H1 (cell line): ENCODE measurements at regions not wholly inside any gene's neighbourhood (a gene's known extent, or its start where the extent isn't known, plus 50 kb on each side); places are given as distances from the start of the nearest gene placed in this dataset.
"Not testable (repeated sequence)": the region's sequence is repeated elsewhere in the genome, so short reads cannot be mapped to it uniquely, and the experiment has no call there.

Experiments
- CTCF ChIA-PET: fragments of 300-600 bp; sonication (Branson Sonifier 250); formaldehyde crosslinking; loops from one replicate; lab custom pipeline; 2021; ENCODE audit not compliant: partially characterized antibody; lab: Charles Lee
- POLR2A ChIA-PET: fragments of 300-600 bp; sonication (Branson Sonifier 250); formaldehyde crosslinking; loops from one replicate; lab custom pipeline; 2021; ENCODE audit warnings: inconsistent platforms; ENCODE audit not compliant: partially characterized antibody; lab: Charles Lee
- DNase-seq, 2 experiments: peaks; one replicate each; pipeline versions ENCODE4 v3.0.0 to v3.0.0-alpha.2; 2010 to 2022; ENCODE audit warnings: low spot score in 2 of 2, low read depth in 1 of 2, mixed read lengths in 1 of 2
- FAIRE-seq: peaks from 2 replicates; lab custom pipeline; 2011; peaks lifted over from hg19 to GRCh38; lab: Jason Lieb, UNC
- H2AFZ ChIP-seq: 2 replicates; pipeline ENCODE4 v1.8.1; 2012; ENCODE audit warnings: low read length, inconsistent platforms
- H2AK5ac ChIP-seq: 2 replicates; pipeline ENCODE4 v1.6.1; 2013; ENCODE audit warnings: low read depth, low read length
- H2BK120ac ChIP-seq: replicated peaks from 2 replicates; pipeline ENCODE3; 2013; ENCODE audit warnings: low read depth, low read length, inconsistent platforms
- H2BK12ac ChIP-seq: 2 replicates; pipeline ENCODE4 v1.6.1; 2013; ENCODE audit warnings: low read depth, low read length
- H2BK15ac ChIP-seq: 2 replicates; pipeline ENCODE4 v1.6.1; 2013; ENCODE audit warnings: low read length
- H2BK20ac ChIP-seq: 2 replicates; pipeline ENCODE4 v1.6.1; 2013; ENCODE audit warnings: low read length
- H2BK5ac ChIP-seq: 2 replicates; pipeline ENCODE4 v1.6.1; 2013; ENCODE audit warnings: low read depth, low read length
- H3K14ac ChIP-seq: 2 replicates; pipeline ENCODE4 v1.6.1; 2013; ENCODE audit warnings: inconsistent platforms; ENCODE audit not compliant: insufficient read length
- H3K18ac ChIP-seq: 2 replicates; pipeline ENCODE4 v1.6.1; 2013; ENCODE audit warnings: low read length; ENCODE audit errors: extremely low read depth
- H3K23ac ChIP-seq: 2 replicates; pipeline ENCODE4 v1.6.1; 2013; ENCODE audit warnings: inconsistent platforms; ENCODE audit not compliant: insufficient read length
- H3K23me2 ChIP-seq: 2 replicates; pipeline ENCODE4 v1.6.1; 2013; ENCODE audit warnings: low read depth, low read length
- H3K27ac ChIP-seq: 2 replicates; pipeline ENCODE4 v1.6.1; 2011; ENCODE audit warnings: low read depth, low read length, inconsistent platforms
- H3K27me3 ChIP-seq, 4 experiments: replicated peaks in 1 of 4; 1 replicate in 1 of 4; 2 replicates in 3 of 4; pipeline versions ENCODE4 v1.6.1 to v1.8.1; 2011 to 2013; ENCODE audit warnings: low read length in 3 of 4, mild to moderate bottlenecking in 3 of 4, inconsistent platforms in 2 of 4, mixed read lengths in 2 of 4, moderate library complexity in 1 of 4; ENCODE audit not compliant: control insufficient read depth in 3 of 4, insufficient read depth in 3 of 4; ENCODE audit errors: extremely low read depth in 1 of 4
- H3K36me3 ChIP-seq, 4 experiments: 2 replicates each; pipeline versions ENCODE4 v1.6.1 to v1.8.1; 2011 to 2013; ENCODE audit warnings: mild to moderate bottlenecking in 4 of 4, low read length in 3 of 4, moderate library complexity in 2 of 4, control low read depth in 1 of 4, inconsistent platforms in 1 of 4; ENCODE audit not compliant: insufficient read depth in 4 of 4, control insufficient read depth in 2 of 4
- H3K4ac ChIP-seq: replicated peaks from 2 replicates; pipeline ENCODE3; 2013; ENCODE audit warnings: low read length, low read depth, mixed read lengths, inconsistent platforms; ENCODE audit not compliant: insufficient read length
- H3K4me1 ChIP-seq, 4 experiments: replicated peaks in 1 of 4; 1 replicate in 1 of 4; 2 replicates in 3 of 4; pipeline versions ENCODE4 v1.6.1 to v1.8.1; 2011 to 2013; ENCODE audit warnings: low read length in 3 of 4, inconsistent platforms in 2 of 4, mixed read lengths in 1 of 4; ENCODE audit not compliant: insufficient read depth in 4 of 4, control insufficient read depth in 3 of 4
- H3K4me2 ChIP-seq, 2 experiments: 2 replicates each; pipeline versions ENCODE4 v1.6.1 to v1.8.1; 2011 to 2013; ENCODE audit warnings: low read depth in 2 of 2, low read length in 2 of 2, control low read depth in 1 of 2, inconsistent platforms in 1 of 2, mild to moderate bottlenecking in 1 of 2; ENCODE audit not compliant: insufficient read depth in 1 of 2
- H3K4me3 ChIP-seq, 4 experiments: fragments of 200-600, 300-600 bp in 1 of 4; sonication (generic), shearing (Covaris generic), sonication (Bioruptor Twin) in 1 of 4; 2 replicates each; pipeline versions ENCODE4 v1.5.1 to v1.8.1; 2011 to 2016; ENCODE audit warnings: low read length in 4 of 4, low read depth in 3 of 4, control low read depth in 2 of 4, inconsistent platforms in 2 of 4, mild to moderate bottlenecking in 2 of 4, mixed read lengths in 1 of 4, moderate library complexity in 1 of 4; ENCODE audit not compliant: insufficient read depth in 2 of 4; ENCODE audit errors: extremely low read depth in 1 of 4
- H3K56ac ChIP-seq: replicated peaks from 2 replicates; pipeline ENCODE3; 2013; ENCODE audit warnings: low read depth, mild to moderate bottlenecking, mixed read lengths, low read length, inconsistent platforms; ENCODE audit not compliant: insufficient read length
- H3K79me1 ChIP-seq: 2 replicates; pipeline ENCODE4 v1.6.1; 2013; ENCODE audit warnings: low read depth, low read length, control low read depth
- H3K79me2 ChIP-seq, 2 experiments: 2 replicates each; pipeline versions ENCODE4 v1.6.1 to v1.8.1; 2012 to 2013; ENCODE audit warnings: low read length in 2 of 2, mild to moderate bottlenecking in 2 of 2, inconsistent platforms in 1 of 2; ENCODE audit not compliant: insufficient read depth in 2 of 2, control insufficient read depth in 1 of 2
- H3K9ac ChIP-seq, 4 experiments: replicated peaks in 1 of 4; 1 replicate in 1 of 4; 2 replicates in 3 of 4; pipeline versions ENCODE4 v1.6.1 to v1.8.1; 2011 to 2013; ENCODE audit warnings: low read depth in 3 of 4, low read length in 3 of 4, control low read depth in 2 of 4, mild to moderate bottlenecking in 2 of 4, moderate library complexity in 2 of 4, inconsistent platforms in 1 of 4; ENCODE audit errors: extremely low read depth in 1 of 4
- H3K9me3 ChIP-seq, 2 experiments: 2 replicates each; pipeline versions ENCODE4 v1.6.1 to v1.8.1; 2012 to 2013; ENCODE audit warnings: mild to moderate bottlenecking in 2 of 2, moderate library complexity in 2 of 2, control low read depth in 1 of 2, inconsistent platforms in 1 of 2, low read depth in 1 of 2, low read length in 1 of 2, mixed read lengths in 1 of 2; ENCODE audit not compliant: insufficient read depth in 2 of 2
- H4K20me1 ChIP-seq, 2 experiments: replicated peaks in 1 of 2; 2 replicates each; pipeline versions ENCODE3 to v1.8.1; 2011 to 2013; ENCODE audit warnings: inconsistent platforms in 2 of 2, low read length in 2 of 2, mild to moderate bottlenecking in 1 of 2; ENCODE audit not compliant: insufficient read depth in 2 of 2, control insufficient read depth in 1 of 2
- H4K5ac ChIP-seq: 2 replicates; pipeline ENCODE4 v1.6.1; 2013; ENCODE audit warnings: low read length, low read depth, mixed read lengths, inconsistent platforms; ENCODE audit not compliant: insufficient read length
- H4K8ac ChIP-seq: 2 replicates; pipeline ENCODE4 v1.8.0; 2013; ENCODE audit warnings: mild to moderate bottlenecking, moderate library complexity, low read length, inconsistent platforms; ENCODE audit not compliant: insufficient read depth; ENCODE audit errors: extremely low read depth
- H4K91ac ChIP-seq: replicated peaks from 2 replicates; pipeline ENCODE3; 2013; ENCODE audit warnings: low read length, mixed read lengths, inconsistent platforms; ENCODE audit not compliant: insufficient read length
- WGBS, 2 experiments: shearing (Covaris generic) in 1 of 2; methylation state at CpG; one replicate each; pipeline versions ENCODE4 v1.1.6 to v1.1.7; 2013 to 2015; ENCODE audit warnings: low lambda C conversion rate in 2 of 2, mixed read lengths in 2 of 2, inconsistent platforms in 1 of 2, low coverage in 1 of 2, missing lambda C conversion rate in 1 of 2; ENCODE audit not compliant: insufficient replicate concordance in 2 of 2, insufficient coverage in 1 of 2, insufficient read length in 1 of 2; ENCODE audit errors: extremely low coverage in 1 of 2, missing lambda C conversion rate in 1 of 2; 5-methylcytosine and 5-hydroxymethylcytosine counted together

GRCh38 chr3:6498944-6499343, 362.0 kb upstream of the GRM7 start:
- H3K79me1 ChIP-seq, H3K79me2 ChIP-seq, H3K27ac ChIP-seq, H2BK12ac ChIP-seq, POLR2A ChIA-PET, H3K4me3 ChIP-seq, H2BK5ac ChIP-seq, H3K4me2 ChIP-seq, H2AK5ac ChIP-seq, H2BK120ac ChIP-seq, DNase-seq, H3K23me2 ChIP-seq, H2BK20ac ChIP-seq, H3K9me3 ChIP-seq, H4K91ac ChIP-seq, H4K20me1 ChIP-seq, H3K9ac ChIP-seq, H3K56ac ChIP-seq, CTCF ChIA-PET, H3K23ac ChIP-seq, H3K4me1 ChIP-seq, H3K18ac ChIP-seq, H3K4ac ChIP-seq, FAIRE-seq, H3K36me3 ChIP-seq, H2BK15ac ChIP-seq, H3K14ac ChIP-seq, H2AFZ ChIP-seq, H3K27me3 ChIP-seq, H4K5ac ChIP-seq, H4K8ac ChIP-seq: not testable (repeated sequence)
- 79% methylated on average over 4 of the region's 4 CpGs; no CpG with 5 or more reads in 1 of the 2 experiments for WGBS, 2 experiments
